H1 (cell line): ENCODE measurements at regions not wholly inside any gene's neighbourhood (a gene's known extent, or its start where the extent isn't known, plus 50 kb on each side); places are given as distances from the start of the nearest gene placed in this dataset.

Experiments used
- CTCF ChIA-PET: fragments of 300-600 bp; sonication (Branson Sonifier 250); formaldehyde crosslinking; loops from one replicate; lab custom pipeline; 2021; ENCODE audit not compliant: partially characterized antibody; lab: Charles Lee
- POLR2A ChIA-PET: fragments of 300-600 bp; sonication (Branson Sonifier 250); formaldehyde crosslinking; loops from one replicate; lab custom pipeline; 2021; ENCODE audit warnings: inconsistent platforms; ENCODE audit not compliant: partially characterized antibody; lab: Charles Lee
- DNase-seq, 2 experiments: peaks; one replicate each; pipeline versions ENCODE4 v3.0.0 to v3.0.0-alpha.2; 2010 to 2022; ENCODE audit warnings: low spot score in 2 of 2, low read depth in 1 of 2, mixed read lengths in 1 of 2
- FAIRE-seq: peaks from 2 replicates; lab custom pipeline; 2011; peaks lifted over from hg19 to GRCh38; lab: Jason Lieb, UNC
- H2AFZ ChIP-seq: 2 replicates; pipeline ENCODE4 v1.8.1; 2012; ENCODE audit warnings: low read length, inconsistent platforms
- H2AK5ac ChIP-seq: 2 replicates; pipeline ENCODE4 v1.6.1; 2013; ENCODE audit warnings: low read depth, low read length
- H2BK120ac ChIP-seq: replicated peaks from 2 replicates; pipeline ENCODE3; 2013; ENCODE audit warnings: low read depth, low read length, inconsistent platforms
- H2BK12ac ChIP-seq: 2 replicates; pipeline ENCODE4 v1.6.1; 2013; ENCODE audit warnings: low read depth, low read length
- H2BK15ac ChIP-seq: 2 replicates; pipeline ENCODE4 v1.6.1; 2013; ENCODE audit warnings: low read length
- H2BK20ac ChIP-seq: 2 replicates; pipeline ENCODE4 v1.6.1; 2013; ENCODE audit warnings: low read length
- H2BK5ac ChIP-seq: 2 replicates; pipeline ENCODE4 v1.6.1; 2013; ENCODE audit warnings: low read depth, low read length
- H3K14ac ChIP-seq: 2 replicates; pipeline ENCODE4 v1.6.1; 2013; ENCODE audit warnings: inconsistent platforms; ENCODE audit not compliant: insufficient read length
- H3K18ac ChIP-seq: 2 replicates; pipeline ENCODE4 v1.6.1; 2013; ENCODE audit warnings: low read length; ENCODE audit errors: extremely low read depth
- H3K23ac ChIP-seq: 2 replicates; pipeline ENCODE4 v1.6.1; 2013; ENCODE audit warnings: inconsistent platforms; ENCODE audit not compliant: insufficient read length
- H3K23me2 ChIP-seq: 2 replicates; pipeline ENCODE4 v1.6.1; 2013; ENCODE audit warnings: low read depth, low read length
- H3K27ac ChIP-seq: 2 replicates; pipeline ENCODE4 v1.6.1; 2011; ENCODE audit warnings: low read depth, low read length, inconsistent platforms
- H3K27me3 ChIP-seq, 4 experiments: replicated peaks in 1 of 4; 1 replicate in 1 of 4; 2 replicates in 3 of 4; pipeline versions ENCODE4 v1.6.1 to v1.8.1; 2011 to 2013; ENCODE audit warnings: low read length in 3 of 4, mild to moderate bottlenecking in 3 of 4, inconsistent platforms in 2 of 4, mixed read lengths in 2 of 4, moderate library complexity in 1 of 4; ENCODE audit not compliant: control insufficient read depth in 3 of 4, insufficient read depth in 3 of 4; ENCODE audit errors: extremely low read depth in 1 of 4
- H3K36me3 ChIP-seq, 4 experiments: 2 replicates each; pipeline versions ENCODE4 v1.6.1 to v1.8.1; 2011 to 2013; ENCODE audit warnings: mild to moderate bottlenecking in 4 of 4, low read length in 3 of 4, moderate library complexity in 2 of 4, control low read depth in 1 of 4, inconsistent platforms in 1 of 4; ENCODE audit not compliant: insufficient read depth in 4 of 4, control insufficient read depth in 2 of 4
- H3K4ac ChIP-seq: replicated peaks from 2 replicates; pipeline ENCODE3; 2013; ENCODE audit warnings: low read length, low read depth, mixed read lengths, inconsistent platforms; ENCODE audit not compliant: insufficient read length
- H3K4me1 ChIP-seq, 4 experiments: replicated peaks in 1 of 4; 1 replicate in 1 of 4; 2 replicates in 3 of 4; pipeline versions ENCODE4 v1.6.1 to v1.8.1; 2011 to 2013; ENCODE audit warnings: low read length in 3 of 4, inconsistent platforms in 2 of 4, mixed read lengths in 1 of 4; ENCODE audit not compliant: insufficient read depth in 4 of 4, control insufficient read depth in 3 of 4
- H3K4me2 ChIP-seq, 2 experiments: 2 replicates each; pipeline versions ENCODE4 v1.6.1 to v1.8.1; 2011 to 2013; ENCODE audit warnings: low read depth in 2 of 2, low read length in 2 of 2, control low read depth in 1 of 2, inconsistent platforms in 1 of 2, mild to moderate bottlenecking in 1 of 2; ENCODE audit not compliant: insufficient read depth in 1 of 2
- H3K4me3 ChIP-seq, 4 experiments: fragments of 200-600, 300-600 bp in 1 of 4; sonication (generic), shearing (Covaris generic), sonication (Bioruptor Twin) in 1 of 4; 2 replicates each; pipeline versions ENCODE4 v1.5.1 to v1.8.1; 2011 to 2016; ENCODE audit warnings: low read length in 4 of 4, low read depth in 3 of 4, control low read depth in 2 of 4, inconsistent platforms in 2 of 4, mild to moderate bottlenecking in 2 of 4, mixed read lengths in 1 of 4, moderate library complexity in 1 of 4; ENCODE audit not compliant: insufficient read depth in 2 of 4; ENCODE audit errors: extremely low read depth in 1 of 4
- H3K56ac ChIP-seq: replicated peaks from 2 replicates; pipeline ENCODE3; 2013; ENCODE audit warnings: low read depth, mild to moderate bottlenecking, mixed read lengths, low read length, inconsistent platforms; ENCODE audit not compliant: insufficient read length
- H3K79me1 ChIP-seq: 2 replicates; pipeline ENCODE4 v1.6.1; 2013; ENCODE audit warnings: low read depth, low read length, control low read depth
- H3K79me2 ChIP-seq, 2 experiments: 2 replicates each; pipeline versions ENCODE4 v1.6.1 to v1.8.1; 2012 to 2013; ENCODE audit warnings: low read length in 2 of 2, mild to moderate bottlenecking in 2 of 2, inconsistent platforms in 1 of 2; ENCODE audit not compliant: insufficient read depth in 2 of 2, control insufficient read depth in 1 of 2
- H3K9ac ChIP-seq, 4 experiments: replicated peaks in 1 of 4; 1 replicate in 1 of 4; 2 replicates in 3 of 4; pipeline versions ENCODE4 v1.6.1 to v1.8.1; 2011 to 2013; ENCODE audit warnings: low read depth in 3 of 4, low read length in 3 of 4, control low read depth in 2 of 4, mild to moderate bottlenecking in 2 of 4, moderate library complexity in 2 of 4, inconsistent platforms in 1 of 4; ENCODE audit errors: extremely low read depth in 1 of 4
- H3K9me3 ChIP-seq, 2 experiments: 2 replicates each; pipeline versions ENCODE4 v1.6.1 to v1.8.1; 2012 to 2013; ENCODE audit warnings: mild to moderate bottlenecking in 2 of 2, moderate library complexity in 2 of 2, control low read depth in 1 of 2, inconsistent platforms in 1 of 2, low read depth in 1 of 2, low read length in 1 of 2, mixed read lengths in 1 of 2; ENCODE audit not compliant: insufficient read depth in 2 of 2
- H4K20me1 ChIP-seq, 2 experiments: replicated peaks in 1 of 2; 2 replicates each; pipeline versions ENCODE3 to v1.8.1; 2011 to 2013; ENCODE audit warnings: inconsistent platforms in 2 of 2, low read length in 2 of 2, mild to moderate bottlenecking in 1 of 2; ENCODE audit not compliant: insufficient read depth in 2 of 2, control insufficient read depth in 1 of 2
- H4K5ac ChIP-seq: 2 replicates; pipeline ENCODE4 v1.6.1; 2013; ENCODE audit warnings: low read length, low read depth, mixed read lengths, inconsistent platforms; ENCODE audit not compliant: insufficient read length
- H4K8ac ChIP-seq: 2 replicates; pipeline ENCODE4 v1.8.0; 2013; ENCODE audit warnings: mild to moderate bottlenecking, moderate library complexity, low read length, inconsistent platforms; ENCODE audit not compliant: insufficient read depth; ENCODE audit errors: extremely low read depth
- H4K91ac ChIP-seq: replicated peaks from 2 replicates; pipeline ENCODE3; 2013; ENCODE audit warnings: low read length, mixed read lengths, inconsistent platforms; ENCODE audit not compliant: insufficient read length
- ATF2 ChIP-seq: IDR thresholded peaks from 2 replicates; pipeline ENCODE4 v1.6.1; 2012; ENCODE audit warnings: low read length, inconsistent platforms
- CHD1 ChIP-seq: IDR thresholded peaks from 2 replicates; pipeline ENCODE4 v1.6.1; 2012; ENCODE audit warnings: low read depth, low read length, improper control_type of control experiment
- CHD2 ChIP-seq: IDR thresholded peaks from 2 replicates; pipeline ENCODE4 v1.6.1; 2012; ENCODE audit warnings: low read length, improper control_type of control experiment
- EZH2 ChIP-seq: fragments of 200-600 bp; sonication (generic); IDR thresholded peaks from 2 replicates; pipeline ENCODE4 v1.7.1; 2012; ENCODE audit warnings: low read depth, mild to moderate bottlenecking, moderate library complexity, low read length, inconsistent platforms; ENCODE audit not compliant: severe bottlenecking
- HDAC2 ChIP-seq, 2 experiments: fragments of 300-600 bp in 1 of 2; sonication (generic) in 1 of 2; IDR thresholded peaks; 2 replicates each; pipeline ENCODE4 v1.6.1; 2011 to 2012; ENCODE audit warnings: low read depth in 2 of 2, low read length in 2 of 2, mild to moderate bottlenecking in 2 of 2, moderate library complexity in 2 of 2, borderline replicate concordance in 1 of 2, inconsistent platforms in 1 of 2
- KDM4A ChIP-seq: IDR thresholded peaks from one replicate; pipeline ENCODE4 v1.7.1; 2012; ENCODE audit warnings: low read depth, mild to moderate bottlenecking, moderate library complexity, low read length, inconsistent platforms; ENCODE audit not compliant: severe bottlenecking
- NRF1 ChIP-seq: IDR thresholded peaks from 2 replicates; pipeline ENCODE4 v1.6.1; 2011; ENCODE audit warnings: mild to moderate bottlenecking, low read depth, low read length, improper control_type of control experiment
- POLR2AphosphoS5 ChIP-seq: IDR thresholded peaks from 2 replicates; pipeline ENCODE4 v1.6.1; 2011; ENCODE audit warnings: low read depth, low read length
- RBBP5 ChIP-seq: IDR thresholded peaks from 2 replicates; pipeline ENCODE4 v1.7.1; 2012; ENCODE audit warnings: low read depth, mild to moderate bottlenecking, inconsistent platforms, low read length, moderate library complexity, borderline replicate concordance
- SAP30 ChIP-seq: fragments of 300-600 bp; sonication (generic); IDR thresholded peaks from 2 replicates; pipeline ENCODE4 v1.7.1; 2012; ENCODE audit warnings: low read length, moderate library complexity, mild to moderate bottlenecking, inconsistent platforms; ENCODE audit not compliant: insufficient read depth, insufficient replicate concordance
- SIX5 ChIP-seq: IDR thresholded peaks from 2 replicates; pipeline ENCODE4 v1.6.1; 2011; ENCODE audit warnings: mild to moderate bottlenecking, low read depth, low read length
- SP1 ChIP-seq: IDR thresholded peaks from 2 replicates; pipeline ENCODE4 v1.6.1; 2011; ENCODE audit warnings: low read depth, low read length
- TAF1 ChIP-seq: IDR thresholded peaks from 2 replicates; pipeline ENCODE4 v1.6.1; 2011; ENCODE audit warnings: mild to moderate bottlenecking, low read depth, low read length
- YY1 ChIP-seq: IDR thresholded peaks from 2 replicates; pipeline ENCODE4 v1.6.1; 2011; ENCODE audit warnings: low read depth, mild to moderate bottlenecking, low read length
- ZNF274 ChIP-seq: IDR thresholded peaks from 2 replicates; pipeline ENCODE4 v1.7.0; 2012; ENCODE audit warnings: low read length, borderline replicate concordance; ENCODE audit errors: extremely low read depth

GRCh38 chr12:91952916-91953315 is 192.7 kb downstream of the BTG1 start:
- Histone ChIP-seq H3K9me3 (no peaks in the 10 kb centered on the region), H3K79me1 (no peaks in the 10 kb centered on the region), H3K9ac (no peak overlapping the region), H3K14ac (no peak overlapping the region), H3K36me3 (no peaks in the 10 kb centered on the region), H2BK12ac (no peak overlapping the region), H2BK20ac (no peak overlapping the region), H4K8ac (no peak overlapping the region), H3K79me2 (no peaks in the 10 kb centered on the region), H3K4me2 (no peak overlapping the region), H3K4me3 (no peak overlapping the region), H3K56ac (no peak overlapping the region), H3K23me2 (no peaks in the 10 kb centered on the region), H3K27ac (no peak overlapping the region), H4K5ac (no peak overlapping the region), H4K91ac (no peak overlapping the region), H3K27me3 (no peaks in the 10 kb centered on the region), H3K4ac (no peak overlapping the region), H3K23ac (no peak overlapping the region), H2AFZ (no peak overlapping the region), H2BK15ac (no peak overlapping the region), H4K20me1 (no peaks in the 10 kb centered on the region), H2BK5ac (no peak overlapping the region), H2AK5ac (no peak overlapping the region), H2BK120ac (no peak overlapping the region), H3K18ac (no peak overlapping the region), H3K4me1 (no peaks in the 10 kb centered on the region)
- DNase-seq: no peak
- CTCF ChIA-PET: no interaction called here
- POLR2A ChIA-PET: no interaction called here
- no peak for FAIRE-seq
- TF ChIP-seq NRF1: no peak
- TF ChIP-seq CHD2: no peak
- no peak for TF ChIP-seq SIX5
- no peak for TF ChIP-seq ZNF274
- TF ChIP-seq KDM4A: no peak
- TF ChIP-seq RBBP5: no peak
- no peak for TF ChIP-seq YY1
- TF ChIP-seq HDAC2 (IDR thresholded peaks at IDR 0.05; ENCODE audit: borderline replicate concordance in 1 of 2, low read depth in 2 of 2, low read length in 2 of 2): no peak
- no peak for TF ChIP-seq SAP30
- TF ChIP-seq CHD1: no peak
- TF ChIP-seq POLR2AphosphoS5: no peak
- no peak for TF ChIP-seq SP1
- TF ChIP-seq ATF2: no peak
- no peak for TF ChIP-seq TAF1
- TF ChIP-seq EZH2: no peak
